Mesendoderm (in vitro differentiated cells): ENCODE measurements at regions not wholly inside any gene's neighbourhood (a gene's known extent, or its start where the extent isn't known, plus 50 kb on each side); places are given as distances from the start of the nearest gene placed in this dataset.

ENCODE experiments used
- DNase-seq: peaks from one replicate; pipeline ENCODE4 v3.0.0; 2013
- H2AK5ac ChIP-seq: 2 replicates; pipeline ENCODE4 v1.6.1; 2013; ENCODE audit warnings: low read length, inconsistent platforms
- H2BK120ac ChIP-seq: 2 replicates; pipeline ENCODE4 v1.6.1; 2013; ENCODE audit warnings: low read depth, mild to moderate bottlenecking, low read length, moderate library complexity, mixed read lengths
- H2BK15ac ChIP-seq: replicated peaks from 2 replicates; pipeline ENCODE4 v1.6.1; 2013; ENCODE audit warnings: low read depth, mild to moderate bottlenecking, moderate library complexity
- H2BK5ac ChIP-seq: 2 replicates; pipeline ENCODE4 v1.6.1; 2013; ENCODE audit warnings: low read length, inconsistent platforms
- H3K18ac ChIP-seq: 2 replicates; pipeline ENCODE4 v1.6.1; 2013; ENCODE audit warnings: mild to moderate bottlenecking, low read length, mixed read lengths
- H3K23ac ChIP-seq: one replicate; pipeline ENCODE4 v1.6.1; 2013; ENCODE audit warnings: low read length
- H3K27ac ChIP-seq: 2 replicates; pipeline ENCODE4 v1.5.1; 2013; ENCODE audit warnings: low read depth, mild to moderate bottlenecking, inconsistent platforms, low read length, moderate library complexity
- H3K27me3 ChIP-seq: 2 replicates; pipeline ENCODE4 v1.6.1; 2013; ENCODE audit warnings: low read length, control low read depth, mild to moderate bottlenecking, inconsistent platforms; ENCODE audit not compliant: insufficient read depth, poor library complexity
- H3K36me3 ChIP-seq: 2 replicates; pipeline ENCODE4 v1.6.1; 2013; ENCODE audit warnings: low read length, inconsistent platforms; ENCODE audit not compliant: control insufficient read depth, insufficient read depth
- H3K4ac ChIP-seq: one replicate; pipeline ENCODE4 v1.6.1; 2013; ENCODE audit warnings: low read depth, mild to moderate bottlenecking, low read length, moderate library complexity
- H3K4me1 ChIP-seq: 2 replicates; pipeline ENCODE4 v1.6.1; 2013; ENCODE audit warnings: low read depth, low read length, inconsistent platforms; ENCODE audit not compliant: control insufficient read depth
- H3K4me2 ChIP-seq: 2 replicates; pipeline ENCODE4 v1.6.1; 2013; ENCODE audit warnings: low read length
- H3K4me3 ChIP-seq: 2 replicates; pipeline ENCODE4 v1.5.1; 2013; ENCODE audit warnings: mild to moderate bottlenecking, low read length
- H3K56ac ChIP-seq: one replicate; pipeline ENCODE4 v1.6.1; 2013; ENCODE audit warnings: low read length
- H3K79me1 ChIP-seq: 2 replicates; pipeline ENCODE4 v1.6.1; 2013; ENCODE audit warnings: low read length, inconsistent platforms
- H3K79me2 ChIP-seq: 2 replicates; pipeline ENCODE4 v1.6.1; 2013; ENCODE audit warnings: mild to moderate bottlenecking, low read length; ENCODE audit not compliant: control insufficient read depth, insufficient read depth
- H3K9ac ChIP-seq: 2 replicates; pipeline ENCODE4 v1.6.1; 2013; ENCODE audit warnings: low read length, inconsistent platforms
- H4K5ac ChIP-seq: one replicate; pipeline ENCODE4 v1.6.1; 2013; ENCODE audit warnings: low read length
- H4K8ac ChIP-seq: one replicate; pipeline ENCODE4 v1.6.1; 2013; ENCODE audit warnings: low read depth, mild to moderate bottlenecking, control low read depth, low read length, moderate library complexity
- WGBS: extraction: QIAGEN DNeasy Blood & Tissue Kit; methylation state at CpG from one replicate; pipeline ENCODE4 v1.1.7; 2013; ENCODE audit warnings: low lambda C conversion rate, missing lambda C conversion rate; ENCODE audit not compliant: insufficient coverage; ENCODE audit errors: extremely low coverage; 5-methylcytosine and 5-hydroxymethylcytosine counted together

DNA sequence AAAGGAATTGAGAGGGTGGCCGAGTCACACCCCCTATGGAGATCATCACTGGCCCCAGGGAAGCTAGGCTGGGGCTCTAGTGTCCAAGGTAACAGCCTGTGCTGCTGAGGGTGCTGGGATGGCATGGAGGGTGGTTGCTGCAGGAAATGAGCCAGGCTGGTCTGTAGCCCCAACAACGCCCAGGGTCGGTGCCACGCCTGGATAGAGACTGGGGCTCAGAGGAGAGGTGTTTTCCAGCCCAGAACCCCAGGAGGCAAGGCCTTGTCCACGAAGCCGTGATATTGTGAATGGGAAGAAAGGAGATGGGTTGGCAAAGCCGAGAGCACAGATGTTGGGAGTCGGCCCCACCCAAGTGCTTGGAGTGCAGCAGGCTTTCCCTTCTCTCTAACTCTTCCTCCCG lies 68.9 kb upstream of the ACTRT2 start:
- H3K36me3 ChIP-seq, result no peaks in the 10 kb centered on the region
- no peak overlapping the region for H3K4ac ChIP-seq
- no peak overlapping the region for H4K8ac ChIP-seq
- no peak overlapping the region for H3K23ac ChIP-seq
- H4K5ac ChIP-seq, result no peak overlapping the region
- H3K27ac ChIP-seq, result no peak overlapping the region
- H3K79me1 ChIP-seq, result no peaks in the 10 kb centered on the region
- H3K27me3 ChIP-seq, result no peaks in the 10 kb centered on the region
- H3K4me1 ChIP-seq, result no peaks in the 10 kb centered on the region
- H2AK5ac ChIP-seq, result no peak overlapping the region
- H3K18ac ChIP-seq, result no peak overlapping the region
- H3K4me2 ChIP-seq, result no peak overlapping the region
- H3K79me2 ChIP-seq, result no peaks in the 10 kb centered on the region
- no CpG with 5 or more reads among the region's 9 CpGs for WGBS
- H3K9ac ChIP-seq, result no peak overlapping the region
- no peak overlapping the region for H3K4me3 ChIP-seq
- no peak overlapping the region for H2BK120ac ChIP-seq
- H2BK5ac ChIP-seq, result no peak overlapping the region
- no peak overlapping the region for H3K56ac ChIP-seq
- DNase-seq, result no peak
- no peak overlapping the region for H2BK15ac ChIP-seq

DNA sequence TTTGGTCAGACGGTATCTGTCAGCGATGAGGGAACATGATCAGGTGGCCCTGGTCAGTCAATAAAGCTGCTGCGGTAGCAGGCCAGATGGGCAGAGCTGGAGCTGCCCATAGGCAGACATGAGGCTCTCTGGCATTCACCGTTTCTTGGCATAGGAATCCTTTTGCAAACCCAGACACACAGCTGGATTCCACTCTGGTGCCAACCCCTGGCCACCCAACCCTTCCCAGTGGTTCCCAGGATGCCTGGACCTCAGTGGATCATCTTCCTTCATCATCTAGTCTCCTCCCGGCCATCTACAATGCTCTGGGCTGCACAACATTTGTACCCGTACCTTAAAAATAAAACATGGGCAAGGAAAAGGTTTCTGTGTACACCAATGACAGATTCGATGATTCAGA lies 68.3 kb upstream of the ACTRT2 start:
- Histone ChIP-seq H3K56ac (no peak overlapping the region), H2BK5ac (no peak overlapping the region), H3K18ac (no peak overlapping the region), H3K23ac (no peak overlapping the region), H3K27ac (no peak overlapping the region), H2BK15ac (no peak overlapping the region), H4K8ac (no peak overlapping the region), H2BK120ac (no peak overlapping the region), H3K4me3 (no peak overlapping the region), H3K27me3 (no peaks in the 10 kb centered on the region), H3K36me3 (no peaks in the 10 kb centered on the region), H3K79me2 (no peaks in the 10 kb centered on the region), H2AK5ac (no peak overlapping the region), H3K79me1 (no peaks in the 10 kb centered on the region), H3K4me2 (no peak overlapping the region), H4K5ac (no peak overlapping the region), H3K4ac (no peak overlapping the region), H3K9ac (no peak overlapping the region), H3K4me1 (no peaks in the 10 kb centered on the region)
- DNase-seq, result no peak
- WGBS, result no CpG with 5 or more reads among the region's 7 CpGs

DNA sequence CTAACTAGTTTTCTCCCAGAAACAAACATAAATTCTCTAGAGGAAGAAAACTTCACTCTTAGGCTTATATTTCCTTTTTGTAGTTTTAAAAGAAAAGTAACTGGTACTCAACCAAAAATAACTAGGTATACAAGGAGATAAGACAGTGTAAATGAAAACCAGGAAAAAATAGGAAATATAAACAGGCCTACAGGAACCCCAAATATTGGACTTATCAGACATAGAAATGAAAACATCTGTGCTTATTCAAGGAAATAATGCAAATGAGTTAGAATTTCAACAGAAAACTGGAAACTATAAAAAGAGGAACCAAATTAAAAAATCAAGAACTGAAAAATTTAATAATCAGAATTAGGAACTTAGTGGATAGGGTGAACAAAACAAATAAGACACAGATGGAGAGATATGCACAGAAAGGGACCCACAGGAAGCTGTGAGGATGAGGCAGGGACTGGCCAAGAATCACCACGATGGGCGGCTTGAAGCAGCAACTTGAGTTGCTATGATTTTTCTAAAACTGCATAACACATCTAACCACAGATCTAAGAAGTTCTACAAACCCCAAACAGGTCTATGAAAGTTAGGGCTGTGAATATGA lies 67.5 kb upstream of the ACTRT2 start:
- Histone ChIP-seq H3K9ac (no peak overlapping the region), H3K27me3 (no peaks in the 10 kb centered on the region), H3K27ac (no peak overlapping the region), H3K18ac (no peak overlapping the region), H4K5ac (no peak overlapping the region), H3K79me1 (no peaks in the 10 kb centered on the region), H3K4me1 (no peaks in the 10 kb centered on the region), H2BK15ac (no peak overlapping the region), H3K36me3 (no peaks in the 10 kb centered on the region), H2AK5ac (no peak overlapping the region), H2BK120ac (no peak overlapping the region), H3K79me2 (no peaks in the 10 kb centered on the region), H2BK5ac (no peak overlapping the region), H3K4me2 (no peak overlapping the region), H4K8ac (no peak overlapping the region), H3K23ac (no peak overlapping the region), H3K4me3 (no peak overlapping the region), H3K4ac (no peak overlapping the region), H3K56ac (no peak overlapping the region)
- whole genome bisulfite sequencing, result no CpG with 5 or more reads among the region's 2 CpGs
- no peak for DNase-seq

DNA sequence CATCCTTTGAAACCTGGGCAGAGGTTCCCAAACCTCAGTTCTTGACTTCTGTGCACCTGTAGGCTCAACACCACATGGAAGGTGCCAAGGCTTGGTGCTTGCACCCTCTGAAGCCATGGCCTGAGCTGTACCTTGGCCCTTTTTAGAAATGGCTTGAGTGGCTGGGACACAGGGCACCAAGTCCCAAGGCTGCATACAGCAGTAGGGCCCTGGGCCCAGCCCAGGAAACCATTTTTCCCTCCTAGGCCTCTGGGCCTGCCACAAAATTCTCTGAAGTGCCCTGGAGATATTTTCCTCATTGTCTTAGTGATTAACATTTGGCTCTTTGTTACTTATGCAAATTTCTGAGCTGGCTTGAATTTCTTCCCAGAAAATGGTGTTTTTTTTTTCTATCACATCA lies 65.6 kb upstream of the ACTRT2 start:
- H2AK5ac ChIP-seq, result no peak overlapping the region
- H3K27ac ChIP-seq, result no peak overlapping the region
- no peak overlapping the region for H3K4ac ChIP-seq
- H3K23ac ChIP-seq, result no peak overlapping the region
- no peak overlapping the region for H2BK15ac ChIP-seq
- H4K5ac ChIP-seq, result no peak overlapping the region
- no peaks in the 10 kb centered on the region for H3K4me1 ChIP-seq
- H2BK5ac ChIP-seq, result no peak overlapping the region
- H3K56ac ChIP-seq, result no peak overlapping the region
- no peaks in the 10 kb centered on the region for H3K36me3 ChIP-seq
- no peak overlapping the region for H3K4me2 ChIP-seq
- no peaks in the 10 kb centered on the region for H3K27me3 ChIP-seq
- no peaks in the 10 kb centered on the region for H3K79me1 ChIP-seq
- no peak for DNase-seq
- H3K9ac ChIP-seq, result no peak overlapping the region
- H3K79me2 ChIP-seq, result no peaks in the 10 kb centered on the region
- no peak overlapping the region for H4K8ac ChIP-seq
- no peak overlapping the region for H3K18ac ChIP-seq
- no peak overlapping the region for H3K4me3 ChIP-seq
- no peak overlapping the region for H2BK120ac ChIP-seq

DNA sequence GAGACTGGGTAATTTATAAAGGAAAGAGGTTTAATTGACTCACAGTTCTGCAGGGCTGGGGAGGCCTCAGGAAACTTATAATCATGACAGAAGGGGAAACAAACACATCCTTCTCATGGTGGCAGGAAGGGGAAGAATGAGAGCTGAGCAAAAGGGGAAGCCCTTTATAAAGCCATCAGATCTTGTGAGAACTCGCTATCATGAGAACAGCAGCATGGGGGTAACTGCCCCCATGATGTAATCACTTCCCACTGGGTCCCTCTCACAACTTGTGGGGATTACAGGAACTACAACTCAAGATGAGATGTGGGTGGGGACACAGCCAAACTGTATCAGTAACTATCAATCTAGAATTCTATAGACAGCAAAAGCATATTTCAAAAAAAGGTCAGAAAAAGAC lies 64.7 kb upstream of the ACTRT2 start:
- Histone ChIP-seq H3K79me1 (no peaks in the 10 kb centered on the region), H2BK5ac (no peak overlapping the region), H4K8ac (no peak overlapping the region), H3K4me3 (no peak overlapping the region), H2AK5ac (no peak overlapping the region), H4K5ac (no peak overlapping the region), H2BK120ac (no peak overlapping the region), H3K56ac (no peak overlapping the region), H3K79me2 (no peaks in the 10 kb centered on the region), H3K36me3 (no peaks in the 10 kb centered on the region), H3K9ac (no peak overlapping the region), H3K18ac (no peak overlapping the region), H3K4me1 (no peaks in the 10 kb centered on the region), H3K27me3 (no peaks in the 10 kb centered on the region), H3K4ac (no peak overlapping the region), H3K27ac (no peak overlapping the region), H2BK15ac (no peak overlapping the region), H3K4me2 (no peak overlapping the region), H3K23ac (no peak overlapping the region)
- no peak for DNase-seq
- no CpG with 5 or more reads among the region's 1 CpG for WGBS

DNA sequence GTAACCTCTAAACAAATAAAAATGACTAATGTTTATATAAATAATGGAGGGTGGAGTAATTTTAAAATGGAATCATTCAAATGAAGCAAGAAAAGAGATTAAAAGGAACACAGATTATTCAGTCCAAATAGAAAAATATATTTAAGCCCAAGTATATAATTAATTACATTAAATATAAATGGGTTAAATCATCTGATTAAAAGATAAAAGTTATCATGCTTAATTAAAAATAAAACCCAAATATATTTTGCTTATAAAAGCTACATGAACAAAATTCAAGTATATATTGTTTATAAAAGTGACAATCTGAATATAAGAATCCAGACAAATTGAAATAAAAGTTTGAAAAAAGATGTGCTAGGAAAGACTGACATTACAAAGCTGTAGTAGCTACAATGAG lies 63.9 kb upstream of the ACTRT2 start:
- Histone ChIP-seq H3K56ac (no peak overlapping the region), H2AK5ac (no peak overlapping the region), H2BK5ac (no peak overlapping the region), H4K5ac (no peak overlapping the region), H3K4ac (no peak overlapping the region), H2BK120ac (no peak overlapping the region), H3K18ac (no peak overlapping the region), H3K9ac (no peak overlapping the region), H3K4me3 (no peak overlapping the region), H3K36me3 (no peaks in the 10 kb centered on the region), H3K79me2 (no peaks in the 10 kb centered on the region), H3K27ac (no peak overlapping the region), H3K27me3 (no peaks in the 10 kb centered on the region), H3K23ac (no peak overlapping the region), H2BK15ac (no peak overlapping the region), H4K8ac (no peak overlapping the region), H3K4me1 (no peaks in the 10 kb centered on the region), H3K79me1 (no peaks in the 10 kb centered on the region), H3K4me2 (no peak overlapping the region)
- DNase-seq, result no peak
